GM12892 (cell line): ENCODE measurements at regions not wholly inside any gene's neighbourhood (a gene's known extent, or its start where the extent isn't known, plus 50 kb on each side); places are given as distances from the start of the nearest gene placed in this dataset.
"Not testable (repeated sequence)": the region's sequence is repeated elsewhere in the genome, so short reads cannot be mapped to it uniquely, and the experiment has no call there.

ENCODE experiments used
- DNase-seq: peaks from one replicate; pipeline ENCODE4 v3.0.0; 2011; ENCODE audit not compliant: insufficient read length
- FAIRE-seq: peaks from 2 replicates; lab custom pipeline; 2011; peaks lifted over from hg19 to GRCh38; lab: Jason Lieb, UNC
- POLR2A ChIP-seq: IDR thresholded peaks from 2 replicates; pipeline ENCODE4 v1.6.1; 2011; ENCODE audit warnings: low read depth, low read length, control low read depth
- POLR2AphosphoS5 ChIP-seq: IDR thresholded peaks from 2 replicates; pipeline ENCODE4 v1.6.1; 2011; ENCODE audit warnings: low read depth, low read length, control low read depth
- TAF1 ChIP-seq: IDR thresholded peaks from 2 replicates; pipeline ENCODE4 v1.6.1; 2011; ENCODE audit warnings: low read depth, mild to moderate bottlenecking, control low read depth, low read length, borderline replicate concordance

DNA sequence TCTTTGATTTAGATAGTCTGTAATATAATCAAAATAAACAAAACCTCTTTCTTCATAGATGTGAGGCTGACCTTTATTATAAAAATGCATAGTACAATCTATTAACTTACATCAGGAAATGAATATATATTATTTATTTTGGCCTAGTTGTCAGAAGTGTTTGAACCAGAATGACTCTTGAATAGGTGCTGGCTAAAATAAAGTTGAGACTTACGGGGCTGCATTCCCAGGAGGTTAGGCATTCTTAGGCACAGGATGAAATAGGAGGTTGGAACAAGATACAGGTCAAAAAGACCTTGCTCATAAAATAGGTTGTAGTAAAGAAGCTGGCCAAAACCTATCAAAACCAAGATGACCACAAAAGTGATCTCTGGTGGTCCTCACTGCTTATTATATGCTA, 1193.3 kb upstream of the IGFBP7 start:
- TF ChIP-seq POLR2A (no peak), TAF1 (no peak), POLR2AphosphoS5 (no peak)
- DNase-seq (no peak), FAIRE-seq (no peak)

DNA sequence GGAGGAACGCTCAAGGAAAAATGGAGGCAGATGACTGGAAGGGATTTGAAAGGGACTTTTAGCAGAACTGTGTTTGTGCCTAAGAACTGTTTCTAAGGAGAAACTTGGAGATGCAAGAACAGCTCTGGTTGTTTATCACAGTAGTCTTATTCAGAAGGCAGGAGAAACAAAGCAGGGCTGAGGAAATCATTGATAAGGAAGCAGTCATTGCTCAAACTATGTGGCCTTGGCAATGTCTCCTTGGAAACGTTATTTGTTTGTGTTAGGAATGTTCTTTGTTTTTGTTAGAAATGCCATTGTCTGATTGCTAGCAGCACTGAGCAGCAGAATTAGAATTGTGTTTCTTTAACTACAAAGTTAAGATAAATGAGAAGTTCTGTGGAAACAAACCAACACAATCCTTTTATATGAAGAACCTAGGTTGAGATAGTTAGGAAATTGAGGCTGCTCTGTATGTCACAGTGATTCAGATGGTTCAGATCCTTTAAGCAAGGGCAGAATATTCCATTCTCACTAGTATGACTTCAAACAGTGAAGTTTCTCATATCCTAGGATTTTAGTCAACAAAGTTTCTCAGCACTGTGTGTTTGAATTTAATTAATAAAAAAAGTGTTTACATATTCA, 1191.3 kb upstream of the IGFBP7 start:
- TF ChIP-seq POLR2AphosphoS5 (no peak), TAF1 (no peak), POLR2A (no peak)
- FAIRE-seq (no peak), DNase-seq (no peak)

DNA sequence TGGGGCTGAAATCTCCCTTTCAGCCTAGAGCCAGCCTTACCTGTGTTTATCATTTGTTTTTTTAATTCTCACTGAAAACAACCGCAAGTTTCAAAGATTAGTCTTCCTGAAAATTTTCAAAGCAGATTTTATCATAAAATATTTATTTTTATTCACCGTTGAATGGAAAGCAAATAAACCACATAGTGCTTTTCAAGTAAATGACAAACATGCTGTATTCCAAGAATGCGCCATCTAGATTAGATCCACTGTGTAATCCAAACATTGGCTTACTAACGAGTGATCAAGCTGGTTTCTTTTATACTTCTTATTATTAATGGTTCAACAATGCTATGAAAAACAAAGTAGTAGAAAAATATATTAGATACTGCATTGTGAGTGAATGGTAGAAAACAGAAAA, 1176.2 kb upstream of the IGFBP7 start:
- DNase-seq (no peak), FAIRE-seq (no peak)
- TF ChIP-seq TAF1 (no peak), POLR2AphosphoS5 (no peak)

DNA sequence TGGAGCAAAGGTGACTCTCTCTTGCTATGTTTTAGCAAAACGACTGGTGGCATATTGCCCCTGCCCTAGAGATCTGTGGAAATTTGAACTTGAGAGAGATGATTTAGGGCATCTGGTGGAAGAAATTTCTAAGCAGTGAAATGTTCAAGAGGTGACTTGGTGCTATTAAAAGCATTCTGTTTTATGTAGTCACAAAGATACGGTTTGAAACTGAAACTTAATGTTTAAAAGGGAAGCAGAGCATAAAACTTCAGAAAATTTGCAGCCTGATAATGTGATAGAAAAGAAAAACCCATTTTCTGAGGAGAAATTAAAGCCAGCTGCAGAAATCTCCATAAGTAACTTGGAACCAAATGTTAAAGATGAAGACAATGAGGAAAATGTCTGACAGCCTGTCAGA, 1170.7 kb upstream of the IGFBP7 start:
- DNase-seq, FAIRE-seq: not testable (repeated sequence)

DNA sequence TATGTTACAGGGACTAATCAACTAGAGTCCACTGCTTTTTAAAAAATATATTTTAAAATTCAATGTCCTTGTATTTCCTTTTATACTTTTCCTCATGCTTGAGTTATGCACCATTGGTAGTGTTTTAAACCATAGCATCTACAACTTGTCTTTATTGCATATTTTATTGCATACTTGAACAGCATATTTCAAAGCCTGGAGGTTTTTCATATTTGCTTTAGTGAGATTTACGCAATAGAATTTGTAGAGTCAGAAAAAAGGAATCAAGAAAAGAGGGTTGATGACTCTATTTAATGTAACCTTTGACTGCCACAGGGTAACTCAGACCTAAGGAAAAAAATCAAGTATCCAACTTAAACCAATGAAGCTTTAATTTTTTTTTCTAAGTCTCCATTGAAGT, 1165.7 kb upstream of the IGFBP7 start:
- DNase-seq: no peak
- no peak for FAIRE-seq
- TF ChIP-seq TAF1 (no peak), POLR2AphosphoS5 (no peak), POLR2A (no peak)

DNA sequence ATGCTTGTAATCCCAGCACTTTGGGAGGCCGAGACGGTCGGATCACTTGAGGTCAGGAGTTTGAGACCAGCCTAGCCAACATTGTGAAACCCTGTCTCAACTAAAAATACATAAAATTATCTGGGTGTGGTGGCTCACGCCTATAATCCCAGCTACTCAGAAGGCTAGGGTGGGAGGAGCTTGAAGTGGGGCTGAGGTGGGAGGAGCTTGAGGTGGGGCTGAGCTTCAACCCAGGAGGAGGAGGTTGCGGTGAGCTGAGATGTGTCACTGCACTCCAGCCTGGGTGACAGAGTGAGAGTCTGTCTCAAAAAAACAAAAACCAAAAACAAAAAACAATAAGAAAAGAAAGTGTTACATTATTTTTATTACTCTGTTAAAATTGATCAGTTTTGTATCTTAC, 1164.4 kb upstream of the IGFBP7 start:
- FAIRE-seq (no peak), DNase-seq (no peak)
- no peak for TF ChIP-seq POLR2A
- TF ChIP-seq TAF1: no peak
- TF ChIP-seq POLR2AphosphoS5: no peak

DNA sequence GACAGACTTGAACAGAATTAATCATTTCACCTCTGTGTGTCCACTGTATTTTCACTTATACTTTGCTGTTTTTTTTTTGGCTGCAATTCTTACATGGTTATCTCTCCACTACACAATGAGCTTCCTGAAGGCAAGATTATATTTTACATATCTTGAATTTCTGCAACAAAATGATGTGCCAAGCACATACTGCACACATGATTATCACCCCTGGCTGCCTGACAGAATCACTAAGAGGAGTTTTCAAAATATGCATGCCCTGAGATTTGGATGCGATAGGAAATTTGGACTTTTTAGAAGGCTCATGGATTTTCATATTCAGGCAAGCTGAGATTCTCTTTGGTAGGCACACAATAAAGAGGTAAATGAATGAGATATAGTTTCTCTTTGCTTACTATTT, 1162.1 kb upstream of the IGFBP7 start:
- FAIRE-seq (no peak), DNase-seq (no peak)
- TF ChIP-seq TAF1 (no peak), POLR2AphosphoS5 (no peak), POLR2A (no peak)

DNA sequence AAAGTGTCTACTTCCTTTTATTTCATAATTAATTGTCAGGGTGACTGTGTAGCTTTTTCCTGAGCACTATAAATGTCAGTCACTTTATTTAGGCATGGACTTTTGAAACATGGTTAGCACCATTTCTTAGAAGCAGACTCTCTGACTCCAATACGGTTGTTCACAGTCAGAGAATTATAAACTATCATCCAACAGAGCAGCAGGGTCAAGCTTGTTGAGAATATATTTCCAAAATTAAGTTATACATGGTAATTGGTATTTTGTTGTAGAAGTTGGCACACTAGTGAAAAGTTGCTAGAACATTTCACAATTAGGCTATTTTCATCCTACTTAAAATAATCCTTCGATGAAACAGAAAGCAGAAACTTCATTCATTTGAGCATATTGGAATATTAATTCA, 1155.5 kb upstream of the IGFBP7 start:
- FAIRE-seq (no peak), DNase-seq (no peak)
- no peak for TF ChIP-seq POLR2AphosphoS5
- no peak for TF ChIP-seq POLR2A
- no peak for TF ChIP-seq TAF1

DNA sequence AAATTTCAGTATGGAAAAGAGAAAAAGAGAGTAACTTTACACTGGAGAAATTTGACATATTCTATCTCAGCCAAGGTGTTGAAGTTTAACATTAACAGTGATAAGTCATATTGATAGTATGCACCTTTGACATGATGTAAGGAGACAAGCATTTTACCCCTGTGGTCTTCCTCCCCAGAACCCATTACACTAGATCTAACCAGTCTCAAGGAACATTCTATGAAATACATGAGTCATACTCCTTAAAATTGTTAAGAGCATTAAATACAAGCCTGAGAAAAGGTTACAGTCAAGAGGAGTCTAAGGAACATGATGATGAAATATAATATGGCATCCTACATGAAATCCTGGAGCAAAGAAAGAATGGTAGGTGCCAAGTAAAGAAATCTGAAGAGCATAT, 1151.3 kb upstream of the IGFBP7 start:
- TF ChIP-seq POLR2AphosphoS5 (no peak), POLR2A (no peak), TAF1 (no peak)
- FAIRE-seq: no peak

DNA sequence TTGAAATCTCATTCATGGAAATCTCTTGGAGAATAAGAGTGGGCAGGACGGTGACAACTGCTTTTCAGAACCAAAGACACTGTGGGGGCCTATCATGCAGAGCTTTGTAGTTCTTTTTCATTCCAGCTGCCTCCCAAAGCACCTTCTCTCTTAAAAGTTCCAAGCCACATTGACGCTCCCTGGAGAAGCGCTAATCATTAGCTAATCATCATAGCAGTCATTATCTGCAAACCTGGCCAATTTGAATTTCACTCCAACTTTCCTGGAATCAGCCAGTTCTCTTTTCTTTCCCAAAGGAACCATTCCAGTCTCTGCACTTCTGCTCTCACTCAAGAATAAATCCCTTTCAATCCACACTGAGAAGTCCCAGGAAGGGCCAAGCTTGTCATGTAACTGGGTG, 1144.1 kb upstream of the IGFBP7 start:
- TF ChIP-seq TAF1 (no peak), POLR2A (no peak), POLR2AphosphoS5 (no peak)
- no peak for FAIRE-seq
- DNase-seq: no peak

More for the DNA sequence above, 1151.3 kb upstream of the IGFBP7 start:
- no peak for DNase-seq

DNA sequence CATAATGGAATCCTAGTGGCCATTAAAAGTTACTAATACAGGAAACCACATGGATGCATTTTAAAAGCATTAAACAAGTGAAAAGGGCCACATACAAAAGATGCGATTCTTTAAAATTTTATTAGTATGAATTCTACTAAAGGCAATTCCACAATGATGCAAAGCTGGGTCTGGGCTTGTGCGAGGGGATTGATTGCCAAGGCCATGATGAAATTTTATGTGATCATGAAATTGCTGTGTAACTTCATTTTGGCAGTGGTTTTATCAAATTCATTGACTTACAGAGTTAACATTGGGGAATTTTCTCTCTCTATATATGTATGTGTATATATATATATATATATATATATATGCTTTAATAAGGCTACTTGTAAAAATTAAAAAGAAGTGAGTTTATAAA, 1142.5 kb upstream of the IGFBP7 start:
- DNase-seq (no peak), FAIRE-seq (no peak)
- TF ChIP-seq TAF1 (no peak), POLR2A (no peak), POLR2AphosphoS5 (no peak)

DNA sequence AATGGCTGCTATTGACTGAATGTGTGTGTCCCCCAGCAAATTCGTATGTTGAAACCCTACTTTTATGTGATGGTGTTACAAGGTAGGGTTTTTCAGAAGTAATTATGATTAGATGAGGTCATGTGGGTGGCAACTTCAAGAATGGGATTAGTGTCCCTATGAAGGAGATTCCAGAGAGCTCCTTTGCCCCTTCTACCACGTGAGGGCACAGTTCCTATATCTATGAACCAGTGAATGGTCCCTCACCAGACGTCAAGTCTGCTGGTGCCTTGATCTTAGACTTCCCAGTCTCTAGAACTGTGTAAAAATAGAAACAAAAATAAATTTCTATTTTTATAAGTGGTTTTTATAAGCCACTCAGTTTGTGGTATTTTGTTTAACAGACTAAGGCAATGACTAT, 1137.6 kb upstream of the IGFBP7 start:
- DNase-seq: no peak
- TF ChIP-seq POLR2AphosphoS5: no peak
- no peak for TF ChIP-seq POLR2A
- no peak for TF ChIP-seq TAF1
- FAIRE-seq: no peak

DNA sequence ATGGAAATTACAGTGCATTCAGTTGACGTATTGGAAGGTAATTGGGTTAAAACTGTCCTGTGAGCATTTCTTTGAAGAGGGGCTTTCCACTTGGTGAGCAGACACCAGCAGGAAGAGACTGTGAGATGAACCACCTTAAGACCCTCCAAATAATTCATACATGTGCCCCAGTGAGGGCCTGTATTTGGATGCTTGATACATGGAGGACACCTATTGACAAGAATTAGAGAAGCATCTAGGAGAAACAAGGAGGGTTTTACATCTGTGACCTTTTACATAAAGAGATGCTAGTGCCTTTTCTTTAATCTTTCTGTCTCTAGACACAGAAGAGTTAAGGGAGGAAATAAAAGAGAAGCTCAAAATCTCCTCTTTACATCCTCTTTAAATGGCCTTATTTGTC, 1115.3 kb upstream of the IGFBP7 start:
- TF ChIP-seq TAF1 (no peak), POLR2AphosphoS5 (no peak), POLR2A (no peak)
- FAIRE-seq (no peak), DNase-seq (no peak)
